DMS53 treated with DMSO at 0.1 percent for 48 hours (cell line): ENCODE measurements at regions not wholly inside any gene's neighbourhood (a gene's known extent, or its start where the extent isn't known, plus 50 kb on each side); places are given as distances from the start of the nearest gene placed in this dataset.
"Not testable (repeated sequence)": the region's sequence is repeated elsewhere in the genome, so short reads cannot be mapped to it uniquely, and the experiment has no call there.

ENCODE experiments used
- DNase-seq: peaks from one replicate; lab custom pipeline; 2025; ENCODE audit not compliant: unreplicated experiment; lab: John Stamatoyannopoulos, UW

DNA sequence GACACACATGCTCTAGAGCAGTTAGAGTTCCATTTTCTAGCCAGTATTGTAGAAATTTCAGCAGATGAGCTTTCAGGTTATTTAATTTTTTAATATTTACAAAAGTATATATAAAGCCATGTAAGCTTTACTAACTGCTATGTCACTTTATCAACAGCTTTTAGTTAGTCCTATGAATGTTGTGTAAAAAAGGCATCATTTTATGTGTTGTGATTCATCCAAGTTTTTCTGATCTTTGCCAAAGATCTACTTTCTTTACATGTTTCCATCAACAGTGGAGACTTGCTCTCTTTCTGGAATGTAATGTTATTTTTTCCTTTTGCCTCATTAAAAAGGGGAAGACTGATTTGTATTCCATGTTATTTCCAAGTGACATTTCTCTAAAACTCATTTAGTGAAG lies 125.2 kb upstream of the TFPI start:
- no peak for DNase-seq

DNA sequence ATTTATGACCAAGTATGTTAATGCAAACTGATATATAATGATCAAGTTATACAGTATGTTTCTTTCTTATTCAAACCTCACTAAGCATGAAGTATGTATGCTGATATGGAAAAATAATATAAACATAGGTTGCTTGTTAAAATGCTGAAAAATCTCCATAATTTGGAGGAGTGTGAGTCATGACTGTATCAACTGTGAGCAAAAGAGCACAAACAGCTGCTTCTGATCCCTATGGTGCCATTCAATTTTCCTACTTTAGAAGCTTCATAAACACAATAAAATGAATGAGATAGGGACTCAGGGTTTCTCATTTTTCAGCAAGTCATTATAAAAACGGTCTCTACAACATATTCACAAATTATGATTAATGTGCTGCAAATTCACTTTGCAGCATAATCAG lies 129.9 kb upstream of the TFPI start:
- no peak for DNase-seq

- no peak for DNase-seq
These were observed 132.3 kb upstream of the TFPI start for GRCh38 chr2:187686416-187687024.

DNA sequence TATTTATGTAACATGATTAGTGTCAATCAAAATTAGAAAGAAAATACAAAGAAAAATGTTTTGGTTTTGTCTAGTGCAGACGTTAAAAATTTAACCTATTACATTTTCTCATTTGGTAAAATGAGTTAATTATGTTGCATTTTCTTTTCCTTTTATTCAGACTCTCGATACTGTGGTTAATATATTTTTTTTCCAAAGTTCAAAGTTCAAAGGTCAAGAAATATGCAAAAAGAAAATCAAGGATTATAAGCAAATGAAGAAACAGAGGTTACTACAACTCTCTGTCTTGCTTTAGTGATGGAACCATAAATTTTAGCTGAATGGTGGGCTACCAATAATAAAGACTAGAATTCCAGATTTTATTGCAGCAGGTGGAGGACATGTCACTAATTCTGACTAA lies 133.3 kb upstream of the TFPI start:
- no peak for DNase-seq

- DNase-seq, result peak; percentile 81
These were observed 135.1 kb upstream of the TFPI start for GRCh38 chr2:187689372-187689771.

GRCh38 chr2:187693923-187694322 lies 139.7 kb upstream of the TFPI start:
- DNase-seq, result no peak

GRCh38 chr2:187696644-187697043 lies 142.4 kb upstream of the TFPI start:
- not testable (repeated sequence) for DNase-seq

- DNase-seq, result no peak
These were observed 144.3 kb upstream of the TFPI start for GRCh38 chr2:187698374-187699110.

GRCh38 chr2:187702157-187702556 lies 147.9 kb upstream of the TFPI start:
- DNase-seq, result no peak

GRCh38 chr2:187708272-187708671 lies 154.0 kb upstream of the TFPI start:
- no peak for DNase-seq

DNA sequence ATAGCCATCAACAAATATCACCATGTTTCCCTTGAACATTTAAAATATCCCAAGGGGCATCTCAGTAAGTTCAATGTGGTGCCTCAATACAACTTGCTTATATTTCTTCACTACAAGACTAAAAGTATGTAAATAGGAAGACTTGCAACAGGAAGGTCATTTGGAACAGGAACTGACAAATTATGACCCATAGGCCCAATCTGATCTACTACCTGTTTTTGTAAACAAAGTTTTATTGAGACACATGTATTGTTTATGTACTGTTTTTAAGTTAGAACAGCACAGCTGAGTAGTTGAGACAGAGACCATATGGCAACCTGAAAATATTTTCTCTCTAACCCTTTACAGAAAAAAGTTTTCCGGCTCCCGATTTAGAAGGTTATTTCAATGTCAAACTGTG lies 154.8 kb upstream of the TFPI start:
- DNase-seq, result no peak

- DNase-seq, result no peak
These were observed 156.7 kb upstream of the TFPI start for GRCh38 chr2:187710791-187711521.

- no peak for DNase-seq
These were observed 161.4 kb upstream of the TFPI start for GRCh38 chr2:187715590-187715989.

DNA sequence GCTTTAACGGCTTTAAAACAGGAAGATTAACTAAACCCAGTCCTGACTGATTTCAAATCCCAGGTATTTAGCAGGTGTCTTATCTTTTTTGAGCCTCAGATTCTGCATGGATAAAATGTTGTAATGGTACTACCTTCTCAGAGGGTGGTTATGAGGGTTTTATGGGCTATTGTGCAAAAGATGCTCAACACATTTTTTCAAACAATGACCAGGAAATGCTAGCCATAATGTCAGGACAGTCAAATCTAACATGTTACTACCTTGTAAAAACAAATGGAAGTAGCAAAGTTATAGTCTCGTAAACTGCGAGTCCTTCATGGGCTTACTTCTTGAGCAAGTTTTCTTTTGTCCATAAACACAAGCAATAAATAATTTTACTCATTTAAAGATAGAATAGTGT lies 162.1 kb upstream of the TFPI start:
- no peak for DNase-seq

- DNase-seq, result no peak
These were observed 163.9 kb upstream of the TFPI start for GRCh38 chr2:187718092-187718491.

DNA sequence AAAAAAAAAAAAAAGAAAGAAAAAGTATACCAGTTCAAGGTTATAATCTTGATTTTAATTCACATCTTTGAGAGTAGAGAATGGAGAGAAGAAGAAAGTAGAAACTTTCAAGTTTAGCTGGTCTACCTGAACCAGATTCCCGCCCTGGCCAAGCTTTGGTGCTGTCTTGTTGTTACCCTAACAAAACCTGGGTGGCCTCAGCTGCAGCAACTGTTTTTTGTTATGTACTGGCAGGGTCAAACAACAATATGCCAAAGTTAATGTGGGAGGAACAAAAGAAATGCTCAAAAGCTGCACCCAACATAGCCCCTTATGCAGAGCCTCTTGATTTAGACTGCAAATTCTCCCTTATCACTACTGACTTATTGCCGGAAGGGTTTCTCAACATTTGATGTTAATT lies 165.3 kb upstream of the TFPI start:
- DNase-seq, result no peak

GRCh38 chr2:187748958-187749357 lies 194.7 kb upstream of the TFPI start:
- no peak for DNase-seq

DNA sequence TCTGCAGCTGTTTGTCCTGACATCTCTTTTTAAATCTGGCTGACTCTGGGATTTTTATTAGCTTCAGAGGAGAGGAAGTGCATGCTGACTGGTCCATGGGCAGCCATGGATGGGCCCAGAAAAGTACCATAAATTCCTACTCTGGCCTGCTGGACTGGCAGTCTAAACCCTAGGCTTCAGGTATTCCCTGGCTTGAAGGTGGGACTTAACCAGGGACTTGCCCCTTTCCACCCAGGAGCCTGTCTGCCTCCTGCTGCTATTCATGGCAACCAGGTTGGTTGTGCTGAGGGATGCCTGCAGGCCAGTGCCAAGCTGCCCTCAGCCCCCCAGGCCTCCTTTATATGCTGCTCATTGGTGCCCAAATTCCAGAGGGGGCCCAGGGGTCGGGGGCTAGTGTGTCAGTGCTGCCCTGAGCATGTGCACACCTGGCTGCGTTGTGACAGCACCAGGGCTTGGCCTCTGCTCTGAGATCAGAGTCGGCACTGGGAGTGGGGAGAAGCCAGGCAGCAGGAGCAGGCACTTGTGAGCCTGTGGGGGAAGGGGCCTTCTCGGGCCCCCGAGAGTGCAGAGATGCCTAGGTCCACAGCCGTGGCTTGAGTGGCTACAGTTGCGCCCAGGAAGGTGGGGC lies 195.7 kb upstream of the TFPI start:
- DNase-seq, result no peak

GRCh38 chr2:187768995-187769394 lies 214.8 kb upstream of the TFPI start:
- DNase-seq, result no peak

- no peak for DNase-seq
These were observed 215.2 kb upstream of the TFPI start for GRCh38 chr2:187769437-187769836.

DNA sequence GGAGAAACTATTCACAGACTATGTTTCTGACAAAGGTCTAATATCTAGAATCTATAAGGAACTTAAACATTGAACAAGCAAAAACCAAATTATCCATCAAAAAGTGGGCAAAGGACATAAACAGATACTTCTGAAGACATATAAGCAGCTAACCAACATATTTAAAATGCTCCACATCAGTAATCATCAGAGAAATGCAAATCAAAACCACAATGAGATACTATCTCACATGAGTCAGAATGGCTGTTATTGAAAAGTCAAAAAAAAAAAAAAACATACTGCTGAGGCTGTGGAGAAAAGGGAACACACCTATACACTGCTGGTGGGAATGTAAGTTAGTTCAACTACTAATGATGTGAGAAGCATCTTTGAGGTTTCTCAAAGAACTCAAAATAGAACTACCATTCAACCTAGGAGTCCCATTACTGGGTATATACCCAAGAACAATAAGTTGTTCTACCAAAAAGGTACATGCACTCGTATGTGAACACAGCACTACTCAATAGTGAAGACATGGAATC lies 220.4 kb upstream of the TFPI start:
- DNase-seq, result no peak

DNA sequence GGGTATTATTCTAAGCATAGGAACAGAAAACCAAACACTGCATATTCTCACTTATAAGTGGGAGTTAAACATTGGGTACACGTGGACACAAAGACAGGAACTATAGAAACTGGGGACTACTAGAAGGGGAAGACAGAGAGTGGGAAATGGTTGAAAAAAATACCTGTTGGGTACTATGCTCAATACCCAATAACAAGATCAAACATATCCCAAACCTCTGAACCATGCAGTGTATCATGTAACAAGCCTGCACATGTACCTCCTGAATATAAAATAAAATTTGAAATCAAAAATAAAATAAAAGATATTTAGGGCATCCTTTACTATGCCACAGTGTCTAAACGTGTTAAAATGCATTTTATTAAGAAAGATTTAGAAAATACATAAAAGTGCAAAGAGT lies 221.0 kb upstream of the TFPI start:
- no peak for DNase-seq
